Neural cell (in vitro differentiated cells): ENCODE measurements at regions not wholly inside any gene's neighbourhood (a gene's known extent, or its start where the extent isn't known, plus 50 kb on each side); places are given as distances from the start of the nearest gene placed in this dataset.

Experiments
- H2AFZ ChIP-seq: fragments of 200-600, 300-800 bp; sonication (generic), shearing (Covaris generic); 2 replicates; pipeline ENCODE4 v1.6.0; 2014; ENCODE audit warnings: low read depth, mild to moderate bottlenecking, antibody characterized with exemption, low read length, moderate library complexity
- H3F3A ChIP-seq: fragments of 200-600 bp; shearing (Covaris generic); 2 replicates; pipeline ENCODE4 v1.6.1; 2016; ENCODE audit warnings: mild to moderate bottlenecking, moderate library complexity, mixed read lengths, antibody characterized with exemption, low read length; ENCODE audit not compliant: insufficient read depth, poor library complexity, severe bottlenecking
- H3K27ac ChIP-seq: fragments of 200-600, 300-800 bp; sonication (generic), shearing (Covaris generic); 2 replicates; pipeline ENCODE4 v1.5.1; 2014; ENCODE audit warnings: mild to moderate bottlenecking, low read length, moderate library complexity
- H3K27me3 ChIP-seq: fragments of 300-800, 200-600 bp; sonication (generic), shearing (Covaris generic); 2 replicates; pipeline ENCODE4 v1.6.0; 2014; ENCODE audit warnings: mild to moderate bottlenecking, low read depth, low read length, moderate library complexity; ENCODE audit not compliant: insufficient read depth
- H3K36me3 ChIP-seq: fragments of 300-800, 200-600 bp; sonication (generic), shearing (Covaris generic); 2 replicates; pipeline ENCODE4 v1.5.1; 2014; ENCODE audit warnings: mild to moderate bottlenecking, antibody characterized with exemption, low read length, moderate library complexity; ENCODE audit not compliant: insufficient read depth
- H3K4me2 ChIP-seq: fragments of 300-800, 200-600 bp; sonication (generic), shearing (Covaris generic); 2 replicates; pipeline ENCODE4 v1.6.0; 2014; ENCODE audit warnings: mild to moderate bottlenecking, low read length
- H3K4me3 ChIP-seq: fragments of 300-800, 200-600 bp; sonication (generic), shearing (Covaris generic); 2 replicates; pipeline ENCODE4 v1.5.1; 2014; ENCODE audit warnings: mild to moderate bottlenecking, low read length, moderate library complexity
- H3K79me2 ChIP-seq: fragments of 200-600 bp; shearing (Covaris generic); replicated peaks from 2 replicates; pipeline ENCODE4 v1.6.0; 2014; ENCODE audit warnings: mild to moderate bottlenecking, low read length, moderate library complexity; ENCODE audit not compliant: insufficient read depth
- H3K9ac ChIP-seq: fragments of 300-800, 200-600 bp; sonication (generic), shearing (Covaris generic); 2 replicates; pipeline ENCODE4 v1.6.1; 2016; ENCODE audit warnings: mild to moderate bottlenecking, low read length, mixed read lengths
- H3K9me2 ChIP-seq: fragments of 200-600 bp; shearing (Covaris generic); 2 replicates; pipeline ENCODE4 v1.6.1; 2016; ENCODE audit warnings: mild to moderate bottlenecking, low read length, mixed read lengths; ENCODE audit not compliant: insufficient read depth
- H3K9me3 ChIP-seq: fragments of 200-600, 300-800 bp; sonication (generic), shearing (Covaris generic); 2 replicates; pipeline ENCODE4 v1.6.1; 2016; ENCODE audit warnings: mild to moderate bottlenecking, mixed run types, low read length, moderate library complexity, mixed read lengths
- H4K20me1 ChIP-seq: fragments of 200-600 bp; shearing (Covaris generic); 2 replicates; pipeline ENCODE4 v1.6.1; 2016; ENCODE audit warnings: mild to moderate bottlenecking, mixed run types; ENCODE audit not compliant: insufficient read depth
- EP300 ChIP-seq: fragments of 450-650 bp; conservative IDR thresholded peaks from 2 replicates; pipeline ENCODE4 v1.6.1; 2014; ENCODE audit warnings: antibody characterized with exemption, mild to moderate bottlenecking, moderate library complexity; ENCODE audit not compliant: poor library complexity, severe bottlenecking
- EZH2 ChIP-seq: fragments of 200-600, 300-800 bp; shearing (Covaris generic), sonication (generic); IDR thresholded peaks from 2 replicates; pipeline ENCODE4 v1.6.1; 2014; ENCODE audit warnings: antibody characterized with exemption, low read length, borderline replicate concordance, mild to moderate bottlenecking; ENCODE audit not compliant: insufficient read depth, poor library complexity, severe bottlenecking
- MXI1 ChIP-seq: fragments of 450-650 bp; conservative IDR thresholded peaks from 2 replicates; pipeline ENCODE4 v1.6.1; 2014; ENCODE audit warnings: antibody characterized with exemption, mild to moderate bottlenecking; ENCODE audit not compliant: poor library complexity, severe bottlenecking
- POLR2AphosphoS5 ChIP-seq: IDR thresholded peaks from 2 replicates; pipeline ENCODE4 v1.6.1; 2012
- RAD21 ChIP-seq: fragments of 450-650 bp; conservative IDR thresholded peaks from 2 replicates; pipeline ENCODE4 v1.6.1; 2014; ENCODE audit warnings: antibody characterized with exemption, mild to moderate bottlenecking, moderate library complexity
- SMC3 ChIP-seq: fragments of 450-650 bp; conservative IDR thresholded peaks from 2 replicates; pipeline ENCODE4 v1.6.1; 2014; ENCODE audit warnings: antibody characterized with exemption, mild to moderate bottlenecking, moderate library complexity; ENCODE audit not compliant: poor library complexity
- TAF1 ChIP-seq: IDR thresholded peaks from 2 replicates; pipeline ENCODE4 v1.6.1; 2012; ENCODE audit warnings: low read depth
- TF ChIP-seq, protein P1 (sequence below): fragments of 450-650 bp; IDR thresholded peaks from 2 replicates; pipeline ENCODE4 v1.5.1; 2014; ENCODE audit warnings: antibody characterized with exemption, mild to moderate bottlenecking, moderate library complexity; ENCODE audit not compliant: poor library complexity, severe bottlenecking
- TF ChIP-seq, protein P2 (sequence below): IDR thresholded peaks from 2 replicates; pipeline ENCODE4 v1.6.1; 2012; ENCODE audit warnings: borderline replicate concordance

DNA sequence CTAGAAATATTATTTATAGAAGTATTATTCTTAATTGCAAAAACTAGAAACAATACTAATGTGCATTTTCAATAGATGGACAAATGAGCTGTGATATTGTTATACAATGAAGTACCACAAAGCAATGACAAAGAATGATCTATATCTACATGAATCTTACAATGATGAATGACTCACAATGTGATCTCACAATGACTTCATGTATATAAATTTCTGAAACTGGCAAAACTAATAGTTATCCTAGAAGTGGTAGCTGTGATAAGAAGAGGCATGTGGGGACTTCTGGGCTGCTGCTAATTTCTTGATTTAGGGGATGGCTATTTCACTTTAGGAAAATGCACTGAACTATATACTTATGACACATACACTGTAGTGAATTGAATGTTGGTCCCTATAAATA is 396.0 kb upstream of the ZNF608 start:
- Histone ChIP-seq H3K79me2 (no peaks in the 10 kb centered on the region), H3K9me2 (no peaks in the 10 kb centered on the region), H3K4me3 (no peak overlapping the region), H3K4me2 (no peak overlapping the region), H3K27ac (no peak overlapping the region), H3K9me3 (no peaks in the 10 kb centered on the region), H4K20me1 (no peaks in the 10 kb centered on the region), H2AFZ (no peak overlapping the region), H3F3A (no peaks in the 10 kb centered on the region), H3K9ac (no peak overlapping the region), H3K27me3 (no peaks in the 10 kb centered on the region), H3K36me3 (no peaks in the 10 kb centered on the region)
- no peak for TF ChIP-seq POLR2AphosphoS5
- no peak for TF ChIP-seq SMC3
- no peak for TF ChIP-seq EZH2

DNA sequence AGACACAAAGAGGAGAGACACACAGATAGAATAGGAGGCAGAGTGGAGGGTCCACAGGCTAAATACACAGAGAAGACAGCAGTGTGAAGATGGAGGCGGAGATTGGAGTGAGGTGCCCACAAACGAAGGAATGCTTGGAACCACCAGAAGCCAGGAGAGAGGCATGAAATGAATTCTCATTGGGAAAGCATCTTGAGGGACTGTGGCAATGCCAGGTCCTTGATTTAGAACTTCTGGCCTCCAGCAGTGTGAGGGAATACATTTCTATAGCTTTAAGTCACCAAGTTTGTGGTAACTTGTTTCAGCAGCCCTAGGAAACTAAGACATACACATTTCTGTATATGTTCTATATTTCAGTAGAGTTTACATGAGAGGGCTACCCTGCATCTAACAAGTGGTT is 396.6 kb upstream of the ZNF608 start:
- no peaks in the 10 kb centered on the region for H3K27me3 ChIP-seq
- H3K9ac ChIP-seq = no peak overlapping the region
- H3K4me3 ChIP-seq = no peak overlapping the region
- no peaks in the 10 kb centered on the region for H3K9me2 ChIP-seq
- TF ChIP-seq, protein P1, sequence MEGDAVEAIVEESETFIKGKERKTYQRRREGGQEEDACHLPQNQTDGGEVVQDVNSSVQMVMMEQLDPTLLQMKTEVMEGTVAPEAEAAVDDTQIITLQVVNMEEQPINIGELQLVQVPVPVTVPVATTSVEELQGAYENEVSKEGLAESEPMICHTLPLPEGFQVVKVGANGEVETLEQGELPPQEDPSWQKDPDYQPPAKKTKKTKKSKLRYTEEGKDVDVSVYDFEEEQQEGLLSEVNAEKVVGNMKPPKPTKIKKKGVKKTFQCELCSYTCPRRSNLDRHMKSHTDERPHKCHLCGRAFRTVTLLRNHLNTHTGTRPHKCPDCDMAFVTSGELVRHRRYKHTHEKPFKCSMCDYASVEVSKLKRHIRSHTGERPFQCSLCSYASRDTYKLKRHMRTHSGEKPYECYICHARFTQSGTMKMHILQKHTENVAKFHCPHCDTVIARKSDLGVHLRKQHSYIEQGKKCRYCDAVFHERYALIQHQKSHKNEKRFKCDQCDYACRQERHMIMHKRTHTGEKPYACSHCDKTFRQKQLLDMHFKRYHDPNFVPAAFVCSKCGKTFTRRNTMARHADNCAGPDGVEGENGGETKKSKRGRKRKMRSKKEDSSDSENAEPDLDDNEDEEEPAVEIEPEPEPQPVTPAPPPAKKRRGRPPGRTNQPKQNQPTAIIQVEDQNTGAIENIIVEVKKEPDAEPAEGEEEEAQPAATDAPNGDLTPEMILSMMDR = no peak
- no peak for TF ChIP-seq TAF1
- TF ChIP-seq MXI1 = no peak
- TF ChIP-seq, protein P2, sequence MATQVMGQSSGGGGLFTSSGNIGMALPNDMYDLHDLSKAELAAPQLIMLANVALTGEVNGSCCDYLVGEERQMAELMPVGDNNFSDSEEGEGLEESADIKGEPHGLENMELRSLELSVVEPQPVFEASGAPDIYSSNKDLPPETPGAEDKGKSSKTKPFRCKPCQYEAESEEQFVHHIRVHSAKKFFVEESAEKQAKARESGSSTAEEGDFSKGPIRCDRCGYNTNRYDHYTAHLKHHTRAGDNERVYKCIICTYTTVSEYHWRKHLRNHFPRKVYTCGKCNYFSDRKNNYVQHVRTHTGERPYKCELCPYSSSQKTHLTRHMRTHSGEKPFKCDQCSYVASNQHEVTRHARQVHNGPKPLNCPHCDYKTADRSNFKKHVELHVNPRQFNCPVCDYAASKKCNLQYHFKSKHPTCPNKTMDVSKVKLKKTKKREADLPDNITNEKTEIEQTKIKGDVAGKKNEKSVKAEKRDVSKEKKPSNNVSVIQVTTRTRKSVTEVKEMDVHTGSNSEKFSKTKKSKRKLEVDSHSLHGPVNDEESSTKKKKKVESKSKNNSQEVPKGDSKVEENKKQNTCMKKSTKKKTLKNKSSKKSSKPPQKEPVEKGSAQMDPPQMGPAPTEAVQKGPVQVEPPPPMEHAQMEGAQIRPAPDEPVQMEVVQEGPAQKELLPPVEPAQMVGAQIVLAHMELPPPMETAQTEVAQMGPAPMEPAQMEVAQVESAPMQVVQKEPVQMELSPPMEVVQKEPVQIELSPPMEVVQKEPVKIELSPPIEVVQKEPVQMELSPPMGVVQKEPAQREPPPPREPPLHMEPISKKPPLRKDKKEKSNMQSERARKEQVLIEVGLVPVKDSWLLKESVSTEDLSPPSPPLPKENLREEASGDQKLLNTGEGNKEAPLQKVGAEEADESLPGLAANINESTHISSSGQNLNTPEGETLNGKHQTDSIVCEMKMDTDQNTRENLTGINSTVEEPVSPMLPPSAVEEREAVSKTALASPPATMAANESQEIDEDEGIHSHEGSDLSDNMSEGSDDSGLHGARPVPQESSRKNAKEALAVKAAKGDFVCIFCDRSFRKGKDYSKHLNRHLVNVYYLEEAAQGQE = no peak
- TF ChIP-seq SMC3 = no peak
- TF ChIP-seq RAD21 = no peak
- no peak for TF ChIP-seq POLR2AphosphoS5
- no peak for TF ChIP-seq EP300
- H3K27ac ChIP-seq = no peak overlapping the region
- H3K4me2 ChIP-seq = no peak overlapping the region
- H3K36me3 ChIP-seq = no peaks in the 10 kb centered on the region
- H2AFZ ChIP-seq = no peak overlapping the region
- no peaks in the 10 kb centered on the region for H3K9me3 ChIP-seq
- no peaks in the 10 kb centered on the region for H4K20me1 ChIP-seq
- H3F3A ChIP-seq = no peaks in the 10 kb centered on the region
- no peaks in the 10 kb centered on the region for H3K79me2 ChIP-seq

DNA sequence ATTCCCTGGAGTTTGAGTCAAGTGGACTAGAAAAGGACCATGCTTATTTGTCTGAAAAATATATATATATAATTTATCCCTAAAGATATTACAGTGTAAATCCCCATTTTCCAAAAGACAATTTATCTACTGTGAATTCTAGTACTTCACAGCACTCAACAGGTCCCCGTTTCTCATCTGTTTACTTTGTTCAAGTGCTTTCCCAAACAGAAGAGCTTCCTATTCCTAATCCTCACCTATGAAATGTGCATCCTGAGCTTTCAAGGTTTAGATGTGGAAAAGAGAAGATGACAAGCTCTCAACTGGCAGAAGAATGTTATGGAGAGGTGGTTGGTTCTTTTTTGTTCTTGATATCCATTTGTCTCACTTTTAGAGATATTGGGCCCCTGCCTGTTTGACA is 401.6 kb upstream of the ZNF608 start:
- no peaks in the 10 kb centered on the region for H3K9me3 ChIP-seq
- no peak overlapping the region for H2AFZ ChIP-seq
- H3K9me2 ChIP-seq = no peaks in the 10 kb centered on the region
- no peak overlapping the region for H3K27ac ChIP-seq
- H3K9ac ChIP-seq = no peak overlapping the region
- no peaks in the 10 kb centered on the region for H3K27me3 ChIP-seq
- no peaks in the 10 kb centered on the region for H3K79me2 ChIP-seq
- no peak overlapping the region for H3K4me2 ChIP-seq
- H3K4me3 ChIP-seq = no peak overlapping the region
- no peaks in the 10 kb centered on the region for H4K20me1 ChIP-seq
- H3K36me3 ChIP-seq = no peaks in the 10 kb centered on the region
- TF ChIP-seq POLR2AphosphoS5 = no peak
- TF ChIP-seq RAD21 = no peak
- no peak for TF ChIP-seq EZH2
- no peak for TF ChIP-seq SMC3
- TF ChIP-seq MXI1 = no peak
- TF ChIP-seq, protein P2 = no peak
- no peak for TF ChIP-seq EP300
- no peak for TF ChIP-seq TAF1
- TF ChIP-seq, protein P1 = no peak
- H3F3A ChIP-seq = no peaks in the 10 kb centered on the region
